Endothelial cell of umbilical vein (primary cell): ENCODE measurements at regions not wholly inside any gene's neighbourhood (a gene's known extent, or its start where the extent isn't known, plus 50 kb on each side); places are given as distances from the start of the nearest gene placed in this dataset.

Experiments
- BruUV-seq: library from RNA; stranded (reverse); fragments of 400-500 nt; replicated peaks from 2 replicates; lab custom pipeline; 2021; lab: Mats Ljungman, UMichigan
- CTCF ChIA-PET: fragments of 300-600, 350-600 bp; sonication (Branson Sonifier 250); formaldehyde crosslinking; loops from one replicate; lab custom pipeline; 2021; ENCODE audit warnings: antibody characterized with exemption, inconsistent platforms; lab: Charles Lee
- POLR2A ChIA-PET: fragments of 300-600, 350-600 bp; sonication (Branson Sonifier 250); formaldehyde crosslinking; loops from one replicate; lab custom pipeline; 2021; ENCODE audit warnings: antibody characterized with exemption, inconsistent platforms; lab: Charles Lee
- DNase-seq: peaks from one replicate; pipeline ENCODE4 v3.0.0-alpha.2; 2011; ENCODE audit warnings: low read depth, low spot score
- FAIRE-seq: peaks from 2 replicates; lab custom pipeline; 2011; peaks lifted over from hg19 to GRCh38; lab: Jason Lieb, UNC
- H2AFZ ChIP-seq: 2 replicates; pipeline ENCODE4 v1.6.0; 2012; ENCODE audit warnings: low read depth, low read length, control low read depth, inconsistent platforms
- H3K27ac ChIP-seq: 2 replicates; pipeline ENCODE4 v1.5.1; 2011; ENCODE audit warnings: low read depth, mild to moderate bottlenecking, control low read depth, low read length, moderate library complexity; ENCODE audit not compliant: insufficient read depth
- H3K27me3 ChIP-seq, 2 experiments: 2 replicates each; pipeline versions ENCODE4 v1.6.0 to v1.6.1; 2011; ENCODE audit warnings: low read length in 2 of 2, mixed read lengths in 1 of 2; ENCODE audit not compliant: control insufficient read depth in 2 of 2, insufficient read depth in 2 of 2
- H3K36me3 ChIP-seq, 2 experiments: 2 replicates in 1 of 2; 3 replicates in 1 of 2; pipeline ENCODE4 v1.5.1; 2011; ENCODE audit warnings: low read length in 2 of 2, mild to moderate bottlenecking in 1 of 2, moderate library complexity in 1 of 2; ENCODE audit not compliant: control insufficient read depth in 2 of 2, insufficient read depth in 2 of 2; ENCODE audit errors: extremely low read depth in 1 of 2
- H3K4me1 ChIP-seq: 3 replicates; pipeline ENCODE4 v1.5.1; 2011; ENCODE audit warnings: mild to moderate bottlenecking, low read length; ENCODE audit not compliant: control insufficient read depth, insufficient read depth; ENCODE audit errors: extremely low read depth
- H3K4me2 ChIP-seq: 2 replicates; pipeline ENCODE4 v1.6.1; 2011; ENCODE audit warnings: low read length, control low read depth, mixed read lengths; ENCODE audit not compliant: insufficient read depth
- H3K4me3 ChIP-seq, 3 experiments: fragments of 200-600 bp in 1 of 3; sonication (generic), shearing (Covaris generic) in 1 of 3; replicated peaks in 1 of 3; 2 replicates each; pipeline ENCODE4 v1.5.1; 2011 to 2016; ENCODE audit warnings: control low read depth in 3 of 3, low read length in 3 of 3, mild to moderate bottlenecking in 2 of 3, inconsistent platforms in 1 of 3, low read depth in 1 of 3, moderate library complexity in 1 of 3; ENCODE audit not compliant: insufficient read depth in 1 of 3
- H3K79me2 ChIP-seq: 2 replicates; pipeline ENCODE4 v1.6.0; 2012; ENCODE audit warnings: low read length, inconsistent platforms; ENCODE audit not compliant: control insufficient read depth, insufficient read depth
- H3K9ac ChIP-seq: replicated peaks from 2 replicates; pipeline ENCODE3; 2011; ENCODE audit warnings: low read length, control low read depth; ENCODE audit not compliant: insufficient read depth; ENCODE audit errors: extremely low read depth
- H3K9me1 ChIP-seq: replicated peaks from 3 replicates; pipeline ENCODE4 v1.6.0; 2011; ENCODE audit warnings: mild to moderate bottlenecking, low read length; ENCODE audit not compliant: control insufficient read depth, insufficient read depth; ENCODE audit errors: extremely low read depth
- H3K9me3 ChIP-seq: replicated peaks from 2 replicates; pipeline ENCODE4 v1.5.1; 2012; ENCODE audit warnings: low read length, inconsistent platforms; ENCODE audit not compliant: control insufficient read depth, insufficient read depth
- H4K20me1 ChIP-seq: replicated peaks from 2 replicates; pipeline ENCODE3; 2011; ENCODE audit warnings: mild to moderate bottlenecking, low read length; ENCODE audit not compliant: control insufficient read depth, insufficient read depth; ENCODE audit errors: extremely low read depth
- CTCF ChIP-seq, 2 donors: IDR thresholded peaks; 1 replicate in 1 of 2; 2 replicates in 1 of 2; pipeline ENCODE4 v1.5.1; 2011; ENCODE audit warnings: low read length in 2 of 2, mild to moderate bottlenecking in 2 of 2, moderate library complexity in 2 of 2, control low read depth in 1 of 2, inconsistent platforms in 1 of 2, low read depth in 1 of 2; ENCODE audit not compliant: insufficient read depth in 1 of 2; ENCODE audit errors: extremely low read depth in 1 of 2
- EZH2 ChIP-seq: IDR thresholded peaks from 2 replicates; pipeline ENCODE4 v1.6.1; 2012; ENCODE audit warnings: borderline replicate concordance, low read depth, mild to moderate bottlenecking, moderate library complexity, low read length, inconsistent platforms; ENCODE audit not compliant: severe bottlenecking
- FOS ChIP-seq: IDR thresholded peaks from 2 replicates; pipeline ENCODE4 v1.6.1; 2011; ENCODE audit warnings: mild to moderate bottlenecking, low read length, moderate library complexity, borderline replicate concordance; ENCODE audit not compliant: insufficient read depth
- GATA2 ChIP-seq: IDR thresholded peaks from 2 replicates; pipeline ENCODE4 v1.7.0; 2011; ENCODE audit warnings: low read depth, mild to moderate bottlenecking, moderate library complexity, mixed read lengths, low read length; ENCODE audit not compliant: insufficient read length, insufficient read depth
- JUN ChIP-seq: IDR thresholded peaks from 2 replicates; pipeline ENCODE4 v1.6.1; 2011; ENCODE audit warnings: borderline replicate concordance, low read depth; ENCODE audit not compliant: insufficient read length, insufficient read depth
- MAX ChIP-seq: IDR thresholded peaks from 2 replicates; pipeline ENCODE4 v1.6.1; 2011; ENCODE audit not compliant: insufficient read depth, insufficient read length
- MYC ChIP-seq: IDR thresholded peaks from one replicate; pipeline ENCODE4 v1.6.1; 2011; ENCODE audit warnings: mild to moderate bottlenecking, low read depth, low read length
- POLR2A ChIP-seq: IDR thresholded peaks from 2 replicates; pipeline ENCODE4 v1.6.1; 2012; ENCODE audit warnings: low read depth, mild to moderate bottlenecking, control low read depth, low read length
- POLR2AphosphoS5 ChIP-seq: IDR thresholded peaks from 2 replicates; pipeline ENCODE4 v1.6.1; 2012; ENCODE audit warnings: low read depth, mild to moderate bottlenecking, control low read depth, low read length, moderate library complexity; ENCODE audit not compliant: insufficient read depth
- dilution Hi-C: fragments of 300-500 bp; cut with MboI; formaldehyde crosslinking; loops from one replicate; pipeline ENCODE4 v1.15.0; 2019; ENCODE audit warnings: low sequenced_read_pairs; ENCODE audit not compliant: extremely low pct_ligation_motif_present
- intact Hi-C: fragments of 100-400 bp; cut with micrococcal nuclease; formaldehyde crosslinking; loops from one replicate; pipeline ENCODE4 v1.10.0; 2022

GRCh38 chr7:125773113-125773785 lies 843.6 kb upstream of the POT1 start:
- H3K9me3 ChIP-seq = no peaks in the 10 kb centered on the region
- no peaks in the 10 kb centered on the region for H3K4me1 ChIP-seq
- no peak overlapping the region for H2AFZ ChIP-seq
- FAIRE-seq = no peak
- H3K79me2 ChIP-seq = no peaks in the 10 kb centered on the region
- no peak for DNase-seq
- dilution Hi-C loops (no loop called here), intact Hi-C loops (no loop called here)
- no peak overlapping the region for H3K27ac ChIP-seq
- ChIA-PET CTCF (no interaction called here), POLR2A (no interaction called here)
- H3K4me3 ChIP-seq = no peak overlapping the region
- H3K9me1 ChIP-seq = no peaks in the 10 kb centered on the region
- H3K27me3 ChIP-seq = no peaks in the 10 kb centered on the region
- H3K36me3 ChIP-seq = no peaks in the 10 kb centered on the region
- TF ChIP-seq GATA2 (no peak), FOS (no peak), JUN (no peak), MAX (no peak), POLR2AphosphoS5 (no peak), MYC (no peak), POLR2A (no peak), EZH2 (no peak)
- H3K4me2 ChIP-seq = no peak overlapping the region
- BruUV-seq = no TSS peak
- H3K9ac ChIP-seq = no peak overlapping the region
- H4K20me1 ChIP-seq = no peaks in the 10 kb centered on the region

DNA sequence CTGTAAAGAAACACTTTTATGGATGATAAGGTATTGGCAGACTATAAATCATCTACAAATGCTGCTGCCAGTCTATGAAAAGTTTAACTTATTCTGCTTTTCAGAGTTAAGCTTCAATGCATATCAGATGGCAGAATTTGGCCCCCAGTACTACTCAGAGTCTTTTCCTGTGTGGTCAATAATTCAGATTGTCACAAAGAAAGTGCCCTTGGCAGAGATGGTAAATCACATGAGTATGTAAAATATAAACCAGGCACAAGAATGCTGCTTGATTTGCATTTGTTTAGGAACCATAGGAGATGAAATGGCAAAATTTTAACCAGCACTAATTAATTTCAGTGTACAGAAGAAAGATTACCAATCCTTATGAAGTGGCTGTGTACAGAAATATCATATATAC lies 818.3 kb upstream of the POT1 start:
- no peaks in the 10 kb centered on the region for H3K9me1 ChIP-seq
- no peak overlapping the region for H3K27ac ChIP-seq
- no peak for TF ChIP-seq POLR2A
- TF ChIP-seq MAX = no peak
- no peak for TF ChIP-seq EZH2
- no peak for TF ChIP-seq JUN
- TF ChIP-seq GATA2 = no peak
- no peak for TF ChIP-seq MYC
- TF ChIP-seq CTCF (IDR thresholded peaks at IDR 0.05; ENCODE audit: extremely low read depth in 1 of 2, insufficient read depth in 1 of 2, low read depth in 1 of 2, low read length in 2 of 2) = no peak
- no peak for TF ChIP-seq FOS
- TF ChIP-seq POLR2AphosphoS5 = no peak
- no peak overlapping the region for H3K4me3 ChIP-seq
- POLR2A ChIA-PET = no interaction called here
- intact Hi-C loops = no loop called here
- H3K9ac ChIP-seq = no peak overlapping the region
- no peaks in the 10 kb centered on the region for H3K4me1 ChIP-seq
- dilution Hi-C loops = no loop called here
- CTCF ChIA-PET = no interaction called here
- no peaks in the 10 kb centered on the region for H3K27me3 ChIP-seq
- no TSS peak for BruUV-seq
- FAIRE-seq = no peak
- H4K20me1 ChIP-seq = no peaks in the 10 kb centered on the region
- no peak overlapping the region for H3K4me2 ChIP-seq
- no peak for DNase-seq
- no peak overlapping the region for H2AFZ ChIP-seq
- H3K9me3 ChIP-seq = no peaks in the 10 kb centered on the region
- H3K36me3 ChIP-seq = no peaks in the 10 kb centered on the region
- no peaks in the 10 kb centered on the region for H3K79me2 ChIP-seq
